Activated CD4-positive, CD25-positive, alpha-beta regulatory T cell treated with anti-CD3 and anti-CD28 coated beads, Interleukin-2, amount 50 U/mL, for 16 hours (primary cell): ENCODE measurements at regions not wholly inside any gene's neighbourhood (a gene's known extent, or its start where the extent isn't known, plus 50 kb on each side); places are given as distances from the start of the nearest gene placed in this dataset.
"Not testable (repeated sequence)": the region's sequence is repeated elsewhere in the genome, so short reads cannot be mapped to it uniquely, and the experiment has no call there.

Source experiments
- DNase-seq: peaks from one replicate; pipeline ENCODE4 v3.0.0-alpha.2; 2020; ENCODE audit warnings: low read depth, low spot score

GRCh38 chr16:52104993-52105392, 441.9 kb downstream of the TOX3 start:
- not testable (repeated sequence) for DNase-seq

- no peak for DNase-seq
These were observed 443.2 kb downstream of the TOX3 start for GRCh38 chr16:52103791-52104190.

GRCh38 chr16:52101246-52101645, 445.7 kb downstream of the TOX3 start:
- DNase-seq, result no peak

- no peak for DNase-seq
These were observed 447.6 kb downstream of the TOX3 start for GRCh38 chr16:52099382-52099781.

GRCh38 chr16:52095471-52095870, 451.5 kb downstream of the TOX3 start:
- no peak for DNase-seq

- DNase-seq, result no peak
These were observed 454.8 kb downstream of the TOX3 start for GRCh38 chr16:52092126-52092525.

- DNase-seq, result no peak
These were observed 456.9 kb downstream of the TOX3 start for GRCh38 chr16:52090080-52090479.

GRCh38 chr16:52089476-52089875, 457.5 kb downstream of the TOX3 start:
- no peak for DNase-seq

- DNase-seq, result no peak
These were observed 460.0 kb downstream of the TOX3 start for GRCh38 chr16:52086901-52087300.

GRCh38 chr16:52078716-52079655, 468.0 kb downstream of the TOX3 start:
- DNase-seq, result no peak

- DNase-seq, result no peak
These were observed 469.3 kb downstream of the TOX3 start for GRCh38 chr16:52077607-52078006.

- no peak for DNase-seq
These were observed 470.1 kb downstream of the TOX3 start for GRCh38 chr16:52076801-52077201.

GRCh38 chr16:52076332-52076731, 470.6 kb downstream of the TOX3 start:
- no peak for DNase-seq

- no peak for DNase-seq
These were observed 472.8 kb downstream of the TOX3 start for GRCh38 chr16:52074133-52074532.

- no peak for DNase-seq
These were observed 473.9 kb downstream of the TOX3 start for GRCh38 chr16:52073024-52073423.

GRCh38 chr16:52071101-52071500, 475.8 kb downstream of the TOX3 start:
- no peak for DNase-seq

- no peak for DNase-seq
These were observed 476.4 kb downstream of the TOX3 start for GRCh38 chr16:52070341-52071057.

GRCh38 chr16:52069866-52070265, 477.1 kb downstream of the TOX3 start:
- DNase-seq, result no peak

- DNase-seq, result no peak
These were observed 478.4 kb downstream of the TOX3 start for GRCh38 chr16:52068447-52069074.

GRCh38 chr16:52066962-52067361, 480.0 kb downstream of the TOX3 start:
- no peak for DNase-seq

- DNase-seq, result no peak
These were observed 490.7 kb downstream of the TOX3 start for GRCh38 chr16:52056259-52056658.

- no peak for DNase-seq
These were observed 491.6 kb downstream of the TOX3 start for GRCh38 chr16:52055381-52055780.
